RPMI8226 (cell line): ENCODE measurements at regions not wholly inside any gene's neighbourhood (a gene's known extent, or its start where the extent isn't known, plus 50 kb on each side); places are given as distances from the start of the nearest gene placed in this dataset.
A peak's percentile ranks its signal among the peaks of the same experiment; 100 is the strongest.

Experiments
- DNase-seq: peaks from one replicate; pipeline ENCODE4 v3.0.0-alpha.2; 2015

GRCh38 chr1:54497338-54497737 lies 50.7 kb upstream of the ACOT11 start:
- DNase-seq = no peak

- DNase-seq = no peak
Measured at GRCh38 chr1:54495954-54496353, 52.1 kb upstream of the ACOT11 start.

- no peak for DNase-seq
Measured at GRCh38 chr1:54493608-54494007, 54.4 kb upstream of the ACOT11 start.

DNA sequence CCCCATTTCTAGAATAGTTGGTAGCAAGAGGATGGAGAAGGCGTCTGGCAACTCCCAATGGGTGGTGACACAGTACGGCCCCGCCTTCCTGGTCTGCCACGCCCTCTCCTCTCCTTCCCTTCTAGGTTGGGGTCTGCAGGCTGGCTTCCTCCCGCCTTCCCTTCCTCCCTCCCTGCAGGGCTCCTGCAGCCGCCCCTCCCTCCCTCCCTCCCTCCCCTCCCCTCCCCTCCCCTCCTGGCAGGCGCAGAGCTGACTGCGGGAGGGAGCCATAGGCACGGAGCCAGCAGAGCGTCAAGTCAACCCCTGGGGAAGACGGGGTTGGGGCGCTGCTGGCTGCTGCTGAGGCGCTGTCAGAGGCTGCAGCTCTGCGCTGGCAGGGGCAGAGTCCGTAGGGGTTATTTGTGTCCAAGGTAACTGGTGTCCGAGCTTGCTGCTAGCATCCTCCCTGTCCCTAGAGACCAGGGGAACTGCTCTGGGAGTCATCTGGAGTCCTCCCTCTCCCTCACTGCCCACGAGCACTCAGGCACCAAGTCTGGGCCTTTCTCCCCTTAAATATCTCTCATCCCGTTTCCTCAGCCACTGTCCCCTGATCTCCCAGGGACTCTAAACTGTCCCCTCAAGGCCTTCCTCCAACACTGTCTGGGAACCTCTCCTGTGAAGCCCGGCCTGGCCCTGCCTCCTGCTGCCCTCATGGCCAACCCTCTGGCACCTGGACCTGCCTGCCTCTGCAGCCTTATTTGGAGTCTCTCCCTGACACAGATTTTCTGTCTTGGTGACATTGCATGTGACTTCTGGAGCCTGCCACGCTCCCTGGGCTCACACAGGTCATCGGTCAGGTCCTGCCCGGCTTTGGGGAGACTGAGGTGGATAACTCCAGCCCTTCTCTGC lies 57.4 kb upstream of the ACOT11 start:
- DNase-seq = peak; percentile 54

DNA sequence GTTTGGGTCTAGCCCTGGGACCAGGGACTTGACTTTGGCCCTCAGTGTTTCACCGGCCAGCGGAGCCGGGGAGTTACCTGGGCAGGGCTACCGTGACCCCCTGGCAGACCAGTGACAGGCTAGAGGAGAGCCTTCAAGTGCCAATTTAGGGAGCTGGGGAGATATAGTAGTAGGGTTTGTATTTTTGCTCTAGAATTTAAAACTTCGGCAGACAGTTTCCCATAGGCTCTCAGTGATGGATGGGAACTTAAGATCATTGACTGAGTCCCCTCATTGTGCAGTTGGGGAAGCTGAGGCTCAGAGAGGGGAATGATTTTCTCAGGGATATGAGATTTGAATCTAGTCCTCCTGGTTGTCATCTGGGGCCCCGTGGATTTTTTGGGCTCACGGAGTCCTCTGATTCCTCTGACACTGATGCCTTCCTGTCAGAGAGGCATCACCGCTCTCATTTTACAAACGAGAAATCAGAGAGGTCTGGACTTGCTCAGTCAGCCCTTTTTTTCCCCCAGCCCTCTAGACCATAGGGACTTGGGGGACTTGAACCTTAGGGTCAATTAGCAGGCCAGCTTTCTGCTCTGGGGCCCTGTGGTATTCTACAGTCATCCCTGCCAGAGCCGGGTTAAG lies 58.3 kb upstream of the ACOT11 start:
- DNase-seq = no peak

DNA sequence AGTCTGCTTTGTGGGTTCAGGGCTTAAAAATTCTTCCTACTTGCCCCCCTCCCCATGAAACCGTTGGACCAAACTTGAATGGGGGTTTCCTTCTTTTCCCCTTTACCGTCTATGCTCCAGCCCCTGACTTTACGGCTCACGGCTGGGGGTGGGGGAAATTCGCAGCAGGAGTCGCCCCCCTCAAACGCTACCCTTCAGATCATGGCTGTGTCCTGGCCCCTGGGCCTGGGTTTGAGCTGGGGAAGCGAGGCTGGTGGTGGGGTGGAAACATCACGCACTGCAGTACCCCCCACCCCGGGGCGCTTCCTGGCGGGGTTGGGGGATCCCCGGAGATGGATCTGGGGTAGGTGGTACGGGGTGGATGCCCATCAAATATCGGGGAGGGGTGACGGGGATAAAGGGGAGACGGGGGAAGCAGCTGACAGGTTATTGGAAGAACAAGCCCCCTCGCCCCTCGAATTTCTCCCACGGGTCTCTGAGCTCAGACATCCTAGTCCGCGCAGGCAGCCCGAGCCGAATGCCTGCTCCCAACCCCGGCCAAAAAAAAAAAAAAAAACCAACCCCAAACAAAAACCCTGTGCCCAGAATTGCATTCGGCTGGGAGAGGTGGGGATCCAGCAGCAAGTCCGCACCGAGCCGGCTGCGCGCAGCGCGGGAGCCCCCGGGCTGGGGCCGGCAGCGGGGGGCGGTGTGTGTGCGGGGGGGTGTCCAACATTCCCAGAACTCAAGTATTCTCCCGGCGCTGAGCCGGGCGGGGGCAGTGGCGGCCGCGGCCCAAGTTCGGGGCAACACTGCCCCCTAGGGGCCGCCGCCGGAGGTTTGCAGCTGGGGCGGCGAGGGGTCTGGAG lies 59.0 kb upstream of the ACOT11 start:
- peak; percentile 80 for DNase-seq

GRCh38 chr1:54488065-54488750 lies 59.8 kb upstream of the ACOT11 start:
- DNase-seq = peak; percentile 96

GRCh38 chr1:54487571-54488050 lies 60.4 kb upstream of the ACOT11 start:
- peak; percentile 35 for DNase-seq

DNA sequence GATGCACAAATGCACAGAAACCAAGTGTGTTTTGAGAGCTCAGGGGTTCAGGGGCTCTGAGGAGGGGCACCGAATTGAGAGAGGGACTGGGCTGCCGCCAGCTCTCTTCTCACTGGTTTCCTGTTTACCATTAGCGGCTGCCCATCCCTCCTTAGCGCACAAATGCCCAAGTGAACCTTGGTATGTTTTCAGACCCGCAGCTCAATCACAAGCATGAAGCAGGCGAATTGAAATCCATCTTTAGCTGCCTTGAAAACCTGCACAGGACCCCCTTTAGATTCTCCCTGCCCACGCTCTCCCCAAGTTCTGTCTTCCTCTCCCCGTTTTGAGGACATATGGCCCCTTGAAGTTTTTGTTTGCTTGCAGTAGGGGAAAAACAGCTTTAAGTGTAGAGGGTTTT lies 61.1 kb upstream of the ACOT11 start:
- DNase-seq = peak; percentile 66

- no peak for DNase-seq
Measured at GRCh38 chr1:54485416-54485815, 62.6 kb upstream of the ACOT11 start.

DNA sequence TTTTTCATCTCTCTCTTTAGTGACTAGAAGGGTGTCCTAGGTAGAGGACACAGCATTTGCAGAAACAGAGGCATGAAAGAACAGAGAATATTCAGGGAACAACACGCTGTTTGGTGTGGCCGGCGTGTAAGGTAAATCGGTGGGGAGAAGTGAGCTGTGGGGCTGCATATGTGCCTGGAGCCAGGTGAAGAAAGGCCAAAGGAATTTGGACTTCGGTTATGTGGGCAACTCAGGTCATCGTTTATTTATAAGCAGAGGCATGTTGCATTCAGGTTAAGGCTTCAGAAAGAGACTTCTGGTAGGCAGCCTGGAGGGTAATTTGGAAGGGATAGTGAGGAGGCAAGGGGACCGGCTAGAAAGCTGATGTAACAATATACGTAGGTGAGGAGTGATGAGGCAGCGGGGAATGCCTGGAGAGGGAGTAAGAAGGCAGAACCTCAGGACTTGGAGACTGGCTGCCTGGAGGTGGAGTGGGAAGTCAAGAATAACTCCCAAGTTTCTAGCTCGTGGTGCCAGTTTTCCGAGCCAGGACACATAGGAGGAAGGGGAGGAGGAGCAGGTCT lies 64.1 kb upstream of the ACOT11 start:
- DNase-seq = no peak

- no peak for DNase-seq
Measured at GRCh38 chr1:54481201-54481884, 66.7 kb upstream of the ACOT11 start.

GRCh38 chr1:54480525-54480848 lies 67.5 kb upstream of the ACOT11 start:
- DNase-seq = no peak

DNA sequence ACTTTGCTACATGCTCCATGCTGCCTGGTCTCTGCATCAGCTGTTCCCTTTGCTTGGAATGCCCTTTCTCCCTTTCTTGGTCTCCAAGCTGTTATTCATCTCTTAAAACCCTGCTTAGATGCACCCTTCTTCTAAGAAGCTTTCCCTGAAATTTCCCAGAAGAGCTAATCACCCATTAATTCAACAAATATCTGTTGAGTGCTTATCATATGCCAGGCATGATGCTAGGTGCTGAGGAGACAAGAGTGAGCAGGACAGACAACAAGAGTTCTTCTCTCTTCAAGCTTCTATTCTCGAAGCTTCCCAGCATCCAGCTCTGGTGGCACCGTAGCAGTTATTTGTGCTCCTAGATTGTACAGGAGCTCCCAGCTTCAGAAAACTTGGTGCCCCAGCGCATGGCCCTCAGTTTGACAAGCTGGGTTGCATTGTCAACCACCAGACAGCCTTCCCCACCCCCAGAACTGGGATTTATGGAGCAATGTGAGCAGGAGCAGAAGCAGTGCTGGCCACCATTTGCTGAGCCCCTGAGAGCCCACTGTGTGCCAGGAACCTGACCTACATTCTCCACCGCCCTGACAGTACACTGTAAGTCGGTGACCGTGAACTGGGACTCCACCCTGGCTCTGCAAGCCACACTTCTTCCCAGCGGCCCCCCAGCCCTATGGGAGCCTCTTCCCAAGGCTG lies 68.0 kb upstream of the ACOT11 start:
- no peak for DNase-seq

GRCh38 chr1:54479251-54479650 lies 68.8 kb upstream of the ACOT11 start:
- DNase-seq = no peak

- DNase-seq = no peak
Measured at GRCh38 chr1:54477153-54477561, 70.9 kb upstream of the ACOT11 start.

DNA sequence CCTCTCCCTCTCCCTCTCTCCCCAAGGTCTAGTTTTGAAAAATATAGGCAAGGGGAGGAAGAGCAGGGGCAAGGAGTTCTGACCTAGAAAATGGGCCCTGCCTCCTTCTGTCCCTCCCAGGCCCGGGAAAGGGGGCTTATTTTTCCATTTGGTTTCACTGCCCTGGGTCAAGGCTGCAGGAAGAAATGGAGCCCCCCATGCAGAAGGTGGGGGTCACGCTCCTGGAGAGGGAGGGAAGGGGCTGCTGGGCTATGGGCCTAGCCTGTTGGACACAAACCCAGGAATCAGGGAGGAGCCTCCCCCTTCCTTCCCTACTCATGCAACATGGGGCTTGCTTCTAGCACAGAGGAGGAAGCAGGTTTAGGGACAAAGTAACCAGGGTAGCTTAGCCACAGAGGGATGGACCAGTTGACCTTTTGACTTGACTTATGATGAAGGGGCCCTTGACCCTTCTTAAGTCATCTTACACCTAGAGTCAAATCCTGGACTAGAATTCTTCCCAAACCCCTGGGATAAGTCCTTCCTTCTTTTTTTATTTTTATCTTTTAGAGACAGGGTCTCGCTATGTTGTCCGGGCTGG lies 70.4 kb upstream of the SSBP3 start:
- no peak for DNase-seq

DNA sequence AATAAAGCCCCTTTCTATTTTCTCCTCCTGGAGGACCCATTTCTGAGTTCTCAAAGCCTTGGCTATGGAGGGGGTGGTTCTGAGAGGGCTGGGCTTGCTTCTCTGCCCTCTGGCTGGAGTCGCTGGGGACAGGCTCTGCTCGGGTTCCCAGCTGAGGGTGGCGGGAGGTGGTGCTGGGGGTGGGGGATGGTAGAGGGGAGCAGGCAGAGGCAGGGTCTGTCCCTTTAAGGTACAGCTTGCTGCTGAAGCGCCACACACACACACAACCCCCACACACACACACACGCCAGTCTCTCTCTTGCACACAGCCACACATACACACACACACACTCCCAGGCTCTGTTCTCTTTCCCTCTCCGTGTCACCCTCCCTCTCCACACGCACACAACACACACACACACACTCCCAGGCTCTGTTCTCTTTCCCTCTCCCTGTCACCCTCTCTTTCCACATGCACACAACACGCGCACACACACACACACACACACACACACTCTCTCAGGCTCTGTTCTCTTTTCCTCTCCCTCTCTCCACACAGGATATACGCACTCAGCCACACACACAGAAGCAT lies 69.8 kb upstream of the SSBP3 start:
- DNase-seq = no peak

- DNase-seq = no peak
Measured at GRCh38 chr1:54475357-54475881, 69.2 kb upstream of the SSBP3 start.
